PC-9 (cell line): ENCODE measurements at regions not wholly inside any gene's neighbourhood (a gene's known extent, or its start where the extent isn't known, plus 50 kb on each side); places are given as distances from the start of the nearest gene placed in this dataset.

Source experiments
- BruUV-seq: library from RNA; stranded (reverse); fragments of 400-500 nt; replicated peaks from 2 replicates; lab custom pipeline; 2021; lab: Mats Ljungman, UMichigan
- CTCF ChIA-PET: fragments of 300-600 bp; sonication (Branson Sonifier 250); formaldehyde crosslinking; loops from one replicate; lab custom pipeline; 2022; ENCODE audit warnings: antibody characterized with exemption; lab: Charles Lee
- POLR2A ChIA-PET: fragments of 300-600 bp; sonication (Branson Sonifier 250); formaldehyde crosslinking; loops from one replicate; lab custom pipeline; 2022; ENCODE audit warnings: antibody characterized with exemption; ENCODE audit not compliant: unreplicated experiment; lab: Charles Lee
- DNase-seq, 2 experiments: peaks; one replicate each; pipeline versions ENCODE4 v3.0.0 to v3.0.0-alpha.2; 2015 to 2022; ENCODE audit warnings: mixed read lengths in 1 of 2
- H2AFZ ChIP-seq: fragments of 200-600 bp; sonication (generic); 2 replicates; pipeline ENCODE4 v1.8.1; 2017; ENCODE audit warnings: antibody characterized with exemption
- H3F3A ChIP-seq: fragments of 200-600 bp; sonication (generic); 2 replicates; pipeline ENCODE4 v1.8.1; 2017; ENCODE audit warnings: antibody characterized with exemption, mild to moderate bottlenecking, low read depth; ENCODE audit not compliant: insufficient read depth
- H3K27ac ChIP-seq: fragments of 200-600 bp; sonication (generic); 2 replicates; pipeline ENCODE4 v1.6.1; 2016; ENCODE audit warnings: mixed run types
- H3K27me3 ChIP-seq: fragments of 200-600 bp; sonication (generic); 2 replicates; pipeline ENCODE4 v1.6.1; 2016; ENCODE audit warnings: low read depth, mixed run types; ENCODE audit not compliant: insufficient read depth
- H3K36me3 ChIP-seq: fragments of 200-600 bp; sonication (generic); 2 replicates; pipeline ENCODE4 v1.6.1; 2016; ENCODE audit warnings: low read depth, mixed run types
- H3K4me1 ChIP-seq: fragments of 200-600 bp; sonication (generic); replicated peaks from 2 replicates; pipeline ENCODE4 v1.6.1; 2016; ENCODE audit warnings: mixed run types; ENCODE audit not compliant: insufficient read depth
- H3K4me2 ChIP-seq: fragments of 200-600 bp; sonication (generic); 2 replicates; pipeline ENCODE4 v1.6.1; 2017; ENCODE audit warnings: mixed run types
- H3K4me3 ChIP-seq: fragments of 200-600 bp; sonication (generic); 2 replicates; pipeline ENCODE4 v1.6.1; 2016; ENCODE audit warnings: mixed run types
- H3K79me2 ChIP-seq: fragments of 200-600 bp; sonication (generic); 2 replicates; pipeline ENCODE4 v1.6.1; 2017; ENCODE audit warnings: low read depth, mixed run types
- H3K9me2 ChIP-seq: fragments of 200-600 bp; sonication (generic); 2 replicates; pipeline ENCODE4 v1.8.1; 2017; ENCODE audit warnings: mild to moderate bottlenecking; ENCODE audit not compliant: insufficient read depth
- H3K9me3 ChIP-seq: fragments of 200-600 bp; sonication (generic); 2 replicates; pipeline ENCODE4 v1.8.1; 2016; ENCODE audit warnings: low read depth; ENCODE audit not compliant: insufficient read depth
- H4K20me1 ChIP-seq: fragments of 200-600 bp; sonication (generic); 2 replicates; pipeline ENCODE4 v1.8.1; 2017; ENCODE audit not compliant: insufficient read depth
- EZH2 ChIP-seq: fragments of 200-600 bp; sonication (generic); IDR thresholded peaks from 2 replicates; pipeline ENCODE4 v1.8.0; 2017; ENCODE audit warnings: antibody characterized with exemption, low read depth
- intact Hi-C: fragments of 100-400 bp; cut with micrococcal nuclease; formaldehyde crosslinking; loops from one replicate; pipeline ENCODE4 v1.10.0; 2022; ENCODE audit not compliant: unreplicated experiment
- TF ChIP-seq, protein P1 (sequence below): fragments of 200-600 bp; sonication (generic); conservative IDR thresholded peaks from 2 replicates; pipeline ENCODE4 v1.6.1; 2017; ENCODE audit warnings: mixed run types, antibody characterized with exemption, mild to moderate bottlenecking, moderate library complexity

- Histone ChIP-seq H3K9me3 (no peaks in the 10 kb centered on the region), H3K36me3 (no peaks in the 10 kb centered on the region), H3K4me2 (no peak overlapping the region), H3K4me3 (no peak overlapping the region), H3K4me1 (no peaks in the 10 kb centered on the region), H3K9me2 (no peaks in the 10 kb centered on the region), H3K27me3 (no peaks in the 10 kb centered on the region), H3K27ac (no peak overlapping the region), H3K79me2 (no peaks in the 10 kb centered on the region), H2AFZ (no peak overlapping the region), H3F3A (no peaks in the 10 kb centered on the region), H4K20me1 (no peaks in the 10 kb centered on the region)
- TF ChIP-seq EZH2, result no peak
- TF ChIP-seq, protein P1, sequence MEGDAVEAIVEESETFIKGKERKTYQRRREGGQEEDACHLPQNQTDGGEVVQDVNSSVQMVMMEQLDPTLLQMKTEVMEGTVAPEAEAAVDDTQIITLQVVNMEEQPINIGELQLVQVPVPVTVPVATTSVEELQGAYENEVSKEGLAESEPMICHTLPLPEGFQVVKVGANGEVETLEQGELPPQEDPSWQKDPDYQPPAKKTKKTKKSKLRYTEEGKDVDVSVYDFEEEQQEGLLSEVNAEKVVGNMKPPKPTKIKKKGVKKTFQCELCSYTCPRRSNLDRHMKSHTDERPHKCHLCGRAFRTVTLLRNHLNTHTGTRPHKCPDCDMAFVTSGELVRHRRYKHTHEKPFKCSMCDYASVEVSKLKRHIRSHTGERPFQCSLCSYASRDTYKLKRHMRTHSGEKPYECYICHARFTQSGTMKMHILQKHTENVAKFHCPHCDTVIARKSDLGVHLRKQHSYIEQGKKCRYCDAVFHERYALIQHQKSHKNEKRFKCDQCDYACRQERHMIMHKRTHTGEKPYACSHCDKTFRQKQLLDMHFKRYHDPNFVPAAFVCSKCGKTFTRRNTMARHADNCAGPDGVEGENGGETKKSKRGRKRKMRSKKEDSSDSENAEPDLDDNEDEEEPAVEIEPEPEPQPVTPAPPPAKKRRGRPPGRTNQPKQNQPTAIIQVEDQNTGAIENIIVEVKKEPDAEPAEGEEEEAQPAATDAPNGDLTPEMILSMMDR, result no peak
- intact Hi-C loops, result no loop called here
- DNase-seq, result no peak
- ChIA-PET CTCF (no interaction called here), POLR2A (no interaction called here)
- no TSS peak for BruUV-seq
These were observed 65.7 kb upstream of the SLITRK2 start for GRCh38 chrX:145751943-145752342.
